ENCODE measurements at regions not wholly inside any gene's neighbourhood (a gene's known extent, or its start where the extent isn't known, plus 50 kb on each side); places are given as distances from the start of the nearest gene placed in this dataset.

- TF ChIP-seq CTCF (IDR thresholded peaks at IDR 0.05), result no peak
- TF ChIP-seq POLR2A (IDR thresholded peaks at IDR 0.05), result no peak
These were observed 151.3 kb upstream of the TRPC7 start for GRCh38 chr5:136516637-136517036.
